ENCODE measurements at regions not wholly inside any gene's neighbourhood (a gene's known extent, or its start where the extent isn't known, plus 50 kb on each side); places are given as distances from the start of the nearest gene placed in this dataset.

DNA sequence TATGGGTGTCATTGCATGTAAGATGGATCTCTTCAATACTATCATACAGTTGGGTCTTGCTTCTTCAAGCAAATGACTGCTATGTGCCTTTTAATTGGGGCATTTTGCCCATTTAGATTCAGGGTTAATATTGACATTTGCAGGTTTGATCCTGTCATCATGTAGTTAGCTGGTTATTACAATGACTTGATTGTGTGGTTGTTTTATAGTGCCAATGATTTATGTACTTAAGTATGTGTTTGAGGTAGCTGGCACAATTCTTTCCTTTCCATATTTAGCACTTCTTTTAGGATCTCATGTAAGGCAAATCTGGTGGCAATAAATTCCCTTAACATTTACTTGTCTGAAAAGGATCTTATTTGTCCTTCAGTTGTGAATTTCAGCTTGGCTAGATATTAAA, 267.5 kb downstream of the VGLL3 start:
- TF ChIP-seq POLR2A (IDR thresholded peaks at IDR 0.05), result no peak
- TF ChIP-seq, protein P1, sequence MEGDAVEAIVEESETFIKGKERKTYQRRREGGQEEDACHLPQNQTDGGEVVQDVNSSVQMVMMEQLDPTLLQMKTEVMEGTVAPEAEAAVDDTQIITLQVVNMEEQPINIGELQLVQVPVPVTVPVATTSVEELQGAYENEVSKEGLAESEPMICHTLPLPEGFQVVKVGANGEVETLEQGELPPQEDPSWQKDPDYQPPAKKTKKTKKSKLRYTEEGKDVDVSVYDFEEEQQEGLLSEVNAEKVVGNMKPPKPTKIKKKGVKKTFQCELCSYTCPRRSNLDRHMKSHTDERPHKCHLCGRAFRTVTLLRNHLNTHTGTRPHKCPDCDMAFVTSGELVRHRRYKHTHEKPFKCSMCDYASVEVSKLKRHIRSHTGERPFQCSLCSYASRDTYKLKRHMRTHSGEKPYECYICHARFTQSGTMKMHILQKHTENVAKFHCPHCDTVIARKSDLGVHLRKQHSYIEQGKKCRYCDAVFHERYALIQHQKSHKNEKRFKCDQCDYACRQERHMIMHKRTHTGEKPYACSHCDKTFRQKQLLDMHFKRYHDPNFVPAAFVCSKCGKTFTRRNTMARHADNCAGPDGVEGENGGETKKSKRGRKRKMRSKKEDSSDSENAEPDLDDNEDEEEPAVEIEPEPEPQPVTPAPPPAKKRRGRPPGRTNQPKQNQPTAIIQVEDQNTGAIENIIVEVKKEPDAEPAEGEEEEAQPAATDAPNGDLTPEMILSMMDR (IDR thresholded peaks at IDR 0.05), result no peak

All from Peyer's patch (tissue), 4 donors.